NCI-H2196 (cell line): ENCODE measurements at regions not wholly inside any gene's neighbourhood (a gene's known extent, or its start where the extent isn't known, plus 50 kb on each side); places are given as distances from the start of the nearest gene placed in this dataset.
"Not testable (repeated sequence)": the region's sequence is repeated elsewhere in the genome, so short reads cannot be mapped to it uniquely, and the experiment has no call there.

ENCODE experiments used
- DNase-seq: peaks from one replicate; lab custom pipeline; 2025; ENCODE audit not compliant: unreplicated experiment; lab: John Stamatoyannopoulos, UW

DNA sequence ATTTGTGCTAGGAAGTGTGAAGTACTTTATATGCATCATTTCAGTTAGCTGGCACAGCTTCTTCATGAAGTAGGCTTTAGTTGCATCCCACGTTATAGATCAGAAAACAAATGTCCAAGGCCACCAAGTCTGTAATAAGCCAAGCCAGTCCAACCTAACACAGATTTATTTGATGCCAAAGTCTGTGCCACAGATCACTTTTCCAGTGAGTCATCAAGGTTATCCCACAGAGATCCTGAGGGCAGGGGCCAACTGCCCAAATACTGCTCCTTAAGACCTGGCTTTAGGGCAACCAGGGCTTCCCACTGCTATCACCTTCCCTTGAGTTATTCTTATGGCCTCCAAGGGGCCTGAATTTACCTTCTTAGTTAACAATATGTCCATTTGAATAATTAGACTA is 1340.4 kb downstream of the XPNPEP1 start:
- DNase-seq: no peak

DNA sequence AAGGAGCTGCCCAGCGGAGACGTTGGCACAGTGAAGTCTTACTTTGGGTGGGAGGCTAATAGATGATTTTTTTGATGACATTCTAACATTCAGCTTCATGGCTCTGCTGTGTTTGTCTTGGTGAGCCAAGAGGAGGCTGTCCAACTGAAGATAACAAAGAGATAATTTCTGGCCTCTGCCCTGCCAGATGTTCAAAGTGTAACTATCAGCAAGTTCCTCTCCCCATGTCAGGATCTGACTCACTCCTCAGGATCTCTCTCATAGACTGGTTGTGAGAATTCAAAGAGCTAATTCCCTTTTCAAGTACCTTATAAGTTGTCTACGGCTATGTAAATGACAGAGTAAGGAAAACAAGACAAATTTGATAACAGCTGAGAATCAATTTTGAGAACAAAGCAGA is 1340.9 kb downstream of the XPNPEP1 start:
- DNase-seq: no peak

DNA sequence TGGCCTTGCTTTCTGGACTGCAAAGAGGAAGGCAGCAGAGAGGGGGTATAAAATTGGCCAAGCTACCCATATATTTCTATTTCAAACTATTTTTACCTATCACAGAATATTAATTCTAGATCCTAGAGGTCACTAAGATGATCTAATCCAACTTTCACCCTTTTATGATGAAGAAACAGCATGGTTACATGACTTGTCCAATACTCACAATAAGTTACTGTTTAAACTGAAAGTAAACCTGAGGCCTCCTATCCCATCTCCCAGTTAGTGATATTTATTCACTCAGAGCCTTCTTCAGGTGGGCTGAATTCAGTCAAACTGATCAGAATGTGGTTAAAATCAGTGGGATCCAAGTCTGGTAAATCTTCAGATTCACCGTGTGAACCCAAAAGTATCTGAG is 1345.1 kb downstream of the XPNPEP1 start:
- no peak for DNase-seq

DNA sequence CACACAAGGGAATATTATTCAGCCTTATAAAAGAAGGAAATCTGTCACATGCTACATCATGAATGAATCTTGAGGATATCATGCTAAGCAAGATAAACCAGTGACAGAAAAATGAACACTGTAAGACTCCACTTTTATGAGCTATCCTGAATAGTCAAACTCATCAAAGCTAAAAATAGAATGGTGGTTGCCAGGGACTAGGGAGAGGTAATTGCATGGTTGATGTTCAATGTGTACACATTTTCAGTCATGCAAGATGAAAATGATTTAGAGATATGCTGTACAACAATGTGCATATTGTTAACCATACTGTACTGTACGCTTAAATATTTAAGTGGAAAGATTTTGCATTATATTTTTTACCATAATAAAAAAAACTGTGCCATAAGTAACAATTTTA is 1349.1 kb downstream of the XPNPEP1 start:
- no peak for DNase-seq

DNA sequence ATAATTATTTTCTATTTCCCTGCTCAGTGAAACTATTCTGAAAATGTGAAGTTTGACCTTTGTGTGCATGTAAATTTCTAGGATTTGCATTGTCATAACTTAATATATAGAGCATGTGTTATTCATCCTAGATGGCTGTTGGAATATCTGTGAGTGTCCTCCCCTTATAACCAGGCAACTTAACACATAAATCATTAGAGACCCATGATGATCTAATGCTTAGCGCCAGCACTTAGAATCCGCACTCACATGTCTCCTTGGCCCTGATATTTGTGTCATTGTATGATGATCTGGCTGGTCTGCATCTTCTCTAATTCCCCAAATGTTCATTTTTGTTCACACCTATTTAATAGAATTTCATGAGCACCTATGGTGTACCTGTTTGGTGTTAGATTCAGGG is 1354.5 kb downstream of the XPNPEP1 start:
- no peak for DNase-seq

DNA sequence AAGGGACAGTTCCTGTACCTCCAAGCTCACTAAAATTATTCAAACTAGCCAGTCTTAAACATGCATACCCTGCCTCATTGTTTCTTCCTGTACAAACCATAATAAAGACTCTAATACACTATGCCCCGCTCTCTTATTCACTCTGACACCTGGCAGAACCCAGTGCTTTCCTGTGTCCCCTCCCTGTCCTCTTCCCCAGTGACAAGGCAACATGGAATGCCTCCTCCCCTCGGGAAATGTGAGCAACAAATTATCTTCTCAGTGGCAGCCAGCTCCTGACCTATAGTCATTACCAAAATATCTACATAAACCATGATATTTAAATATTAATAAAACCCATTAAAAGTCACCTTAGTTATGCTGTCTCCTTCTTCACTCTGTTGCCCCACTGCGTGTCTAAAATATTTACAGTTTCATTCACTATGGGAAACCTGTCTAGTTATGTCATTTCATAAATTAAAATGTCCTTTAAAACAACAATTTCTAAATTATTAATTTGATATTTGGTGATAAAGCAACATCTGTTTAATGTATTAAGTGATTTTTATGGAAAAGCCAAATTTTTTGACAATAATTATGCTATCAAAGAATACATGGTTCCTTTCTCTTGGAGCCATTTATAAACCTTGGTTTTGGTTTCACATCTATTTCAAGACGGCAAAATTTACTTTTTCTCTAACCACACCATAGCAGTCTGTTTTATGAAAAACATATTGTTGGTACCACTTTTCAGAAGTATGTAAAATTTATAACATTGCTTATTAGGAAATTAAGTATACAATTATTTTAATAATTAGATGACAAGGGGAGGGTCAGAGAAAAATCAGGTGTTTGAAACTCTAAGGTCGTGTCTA is 1355.2 kb downstream of the XPNPEP1 start:
- no peak for DNase-seq

DNA sequence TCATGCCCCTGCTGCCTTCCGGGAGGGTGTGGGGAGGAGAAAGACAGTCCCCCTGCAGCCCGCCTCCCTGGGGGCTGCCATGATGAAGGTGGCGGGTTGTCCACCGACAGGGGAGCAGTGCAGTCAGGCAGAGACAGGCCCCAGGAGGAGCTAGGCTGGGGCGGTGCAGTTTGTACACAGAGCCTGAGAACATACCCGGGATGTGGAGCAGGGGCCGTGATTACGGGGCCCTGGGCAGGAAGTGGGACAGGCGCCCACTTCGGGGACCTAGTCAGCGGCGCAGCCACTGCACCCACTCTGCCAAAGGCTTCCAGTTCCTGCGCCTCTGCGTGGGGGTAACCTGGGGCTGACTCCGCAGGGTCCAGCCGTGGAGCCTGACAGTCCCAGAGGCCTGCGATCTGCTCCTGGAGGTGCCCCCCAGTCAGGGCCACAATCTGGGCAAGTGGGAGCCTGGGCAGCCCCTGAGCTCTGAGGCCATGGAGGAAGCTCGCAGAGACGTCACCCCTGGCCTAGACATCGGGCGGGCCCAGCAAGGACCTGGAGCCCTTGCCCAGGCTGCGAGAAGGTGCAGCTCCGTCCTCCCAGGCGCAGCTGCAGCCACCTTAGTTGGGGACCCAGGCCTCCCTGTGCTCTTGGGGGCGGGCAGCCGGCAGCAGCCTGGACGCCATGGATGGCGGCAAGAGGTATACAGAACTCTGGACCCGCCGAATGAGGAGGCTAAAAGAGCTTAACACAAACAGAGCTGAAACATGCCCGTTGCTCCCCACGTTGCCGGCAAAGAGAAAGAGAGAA is 1356.8 kb downstream of the XPNPEP1 start:
- DNase-seq: no peak

DNA sequence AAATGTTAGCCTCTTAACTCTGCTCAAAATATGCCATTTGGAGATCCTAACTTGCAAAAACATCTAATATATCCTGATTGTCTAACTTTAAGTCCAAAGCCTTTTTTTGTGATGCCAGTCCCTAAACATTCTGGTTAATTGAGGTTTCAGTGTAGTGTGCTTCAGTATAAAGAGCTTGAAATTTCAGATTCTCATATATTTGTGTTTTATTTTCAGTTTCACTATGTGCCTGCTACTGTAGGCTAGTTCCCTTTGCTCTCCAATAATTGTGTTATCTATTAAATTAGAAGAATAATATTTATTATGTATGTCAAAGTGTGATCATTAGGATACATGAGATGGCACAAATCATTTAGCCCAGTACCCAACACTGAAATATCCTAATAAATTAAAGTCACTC is 1361.2 kb downstream of the XPNPEP1 start:
- no peak for DNase-seq

DNA sequence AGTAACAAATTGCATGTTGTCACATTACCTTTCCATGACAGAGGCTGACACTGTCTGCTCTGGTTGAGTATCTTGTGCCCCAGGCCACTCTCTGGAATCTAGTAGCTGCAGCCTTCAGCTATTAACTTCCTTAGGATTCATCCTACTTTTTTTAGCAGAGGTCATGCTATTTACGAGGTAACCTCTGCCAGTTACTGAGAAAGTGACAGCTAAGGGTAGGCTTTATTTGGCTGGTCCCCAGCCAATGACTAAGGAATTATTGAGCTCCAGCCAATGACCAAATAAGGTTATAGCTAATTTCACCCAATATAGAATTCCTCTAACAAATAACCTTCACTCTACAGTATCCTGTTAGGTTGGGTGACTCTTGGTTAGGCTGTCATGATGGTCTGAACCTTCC is 1361.7 kb downstream of the XPNPEP1 start:
- DNase-seq: no peak

DNA sequence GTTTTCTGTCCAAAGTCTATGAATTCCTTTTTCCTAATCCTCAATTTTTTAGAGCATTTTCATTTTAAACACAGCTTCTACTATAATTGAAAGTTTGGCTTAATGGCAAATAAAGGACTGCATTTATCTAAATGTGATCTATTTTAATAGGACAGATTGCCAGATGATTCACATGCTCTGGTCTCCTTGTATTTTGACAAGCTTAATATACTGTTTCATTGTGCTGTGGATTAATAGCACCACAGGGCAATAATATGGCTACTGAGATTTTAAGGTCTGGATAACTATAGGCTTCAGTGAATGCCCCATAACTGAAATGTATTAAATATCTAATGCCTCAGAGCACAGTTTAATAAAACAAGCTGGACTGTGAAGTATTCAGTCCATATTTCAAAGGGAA is 1362.8 kb downstream of the XPNPEP1 start:
- no peak for DNase-seq

DNA sequence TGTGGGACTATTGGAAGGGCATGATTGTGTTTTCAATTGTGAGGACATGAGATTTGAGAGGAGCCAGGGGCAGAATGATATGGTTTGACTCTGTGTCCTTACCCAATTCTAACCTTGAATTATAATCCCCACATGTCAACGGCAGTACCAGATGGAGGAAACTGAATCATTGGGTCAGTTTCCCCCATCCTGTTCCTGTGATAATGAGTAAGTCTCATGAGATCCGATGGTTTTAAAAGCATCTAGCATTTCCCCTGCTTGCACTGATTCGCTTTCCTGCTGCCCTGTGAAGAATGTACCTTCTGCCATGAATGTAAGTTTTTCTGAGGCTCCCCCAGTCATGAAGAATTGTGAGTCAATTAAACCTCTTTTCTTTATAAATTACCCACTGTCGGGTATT is 1367.1 kb downstream of the XPNPEP1 start:
- DNase-seq: no peak

DNA sequence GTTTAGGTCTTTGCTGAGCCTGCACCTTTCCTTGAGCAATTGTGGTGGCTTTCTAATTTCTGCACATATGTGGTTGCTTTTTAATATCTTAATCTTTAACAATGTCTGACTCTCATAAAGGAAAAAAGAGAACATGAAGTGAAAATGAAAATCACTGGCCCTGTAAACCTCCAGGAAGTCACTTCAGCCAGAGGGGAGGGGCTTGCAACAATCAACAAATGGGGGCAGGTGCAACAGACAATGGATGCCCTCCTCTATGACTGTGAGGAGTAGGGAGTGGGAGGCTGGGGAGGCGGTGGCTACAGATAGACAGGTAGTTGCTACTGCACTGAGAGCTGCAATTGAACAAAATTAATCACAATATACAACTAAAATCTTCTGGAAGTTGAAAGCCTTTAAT is 1377.4 kb downstream of the XPNPEP1 start:
- no peak for DNase-seq

DNA sequence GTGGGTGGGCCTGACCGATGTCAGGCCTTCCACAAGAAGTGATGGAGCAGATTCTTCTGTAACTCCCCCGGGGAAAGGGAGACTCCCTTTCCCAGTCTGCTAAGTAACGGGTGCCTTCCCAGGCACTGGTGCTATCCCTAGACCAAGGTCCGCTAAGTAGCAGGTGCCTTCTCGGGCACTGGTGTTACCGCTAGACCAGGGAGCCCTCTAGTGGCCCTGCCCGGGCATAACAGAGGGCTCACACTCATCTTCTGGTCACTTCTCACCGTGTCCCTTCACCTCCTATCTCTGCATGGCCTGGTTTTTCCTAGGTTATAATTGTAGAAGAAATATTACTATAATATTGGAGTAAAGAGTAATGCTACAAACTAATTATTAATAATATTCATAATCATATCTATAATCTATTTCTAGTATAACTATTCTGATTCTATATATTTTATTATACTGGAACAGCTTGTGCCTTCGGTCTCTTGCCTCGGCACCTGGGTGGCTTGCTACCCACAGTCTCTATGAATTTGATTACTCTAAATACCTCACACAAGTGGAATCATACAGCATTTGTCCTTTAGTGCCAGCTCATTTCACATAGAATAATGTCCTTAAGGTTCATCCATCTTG is 1378.7 kb downstream of the XPNPEP1 start:
- DNase-seq: peak; percentile 21

DNA sequence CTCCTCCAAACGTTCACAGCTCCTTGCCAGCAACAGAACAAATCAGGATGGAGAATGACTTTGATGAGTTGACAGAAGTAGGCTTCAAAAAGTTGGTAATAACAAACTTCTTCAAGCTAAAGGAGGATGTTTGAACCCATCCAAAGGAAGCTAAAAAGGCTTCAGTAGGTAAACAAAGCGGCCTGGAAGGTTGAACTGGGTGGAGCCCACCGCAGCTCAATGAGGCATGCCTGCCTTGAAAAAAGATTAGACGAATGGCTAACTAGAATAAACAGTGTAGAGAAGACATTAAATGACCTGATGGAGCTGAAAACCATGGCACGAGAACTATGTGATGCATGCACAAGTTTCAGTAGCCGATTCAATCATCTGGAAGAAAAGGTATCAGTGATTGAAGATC is 1369.0 kb upstream of the SORCS1 start:
- not testable (repeated sequence) for DNase-seq

DNA sequence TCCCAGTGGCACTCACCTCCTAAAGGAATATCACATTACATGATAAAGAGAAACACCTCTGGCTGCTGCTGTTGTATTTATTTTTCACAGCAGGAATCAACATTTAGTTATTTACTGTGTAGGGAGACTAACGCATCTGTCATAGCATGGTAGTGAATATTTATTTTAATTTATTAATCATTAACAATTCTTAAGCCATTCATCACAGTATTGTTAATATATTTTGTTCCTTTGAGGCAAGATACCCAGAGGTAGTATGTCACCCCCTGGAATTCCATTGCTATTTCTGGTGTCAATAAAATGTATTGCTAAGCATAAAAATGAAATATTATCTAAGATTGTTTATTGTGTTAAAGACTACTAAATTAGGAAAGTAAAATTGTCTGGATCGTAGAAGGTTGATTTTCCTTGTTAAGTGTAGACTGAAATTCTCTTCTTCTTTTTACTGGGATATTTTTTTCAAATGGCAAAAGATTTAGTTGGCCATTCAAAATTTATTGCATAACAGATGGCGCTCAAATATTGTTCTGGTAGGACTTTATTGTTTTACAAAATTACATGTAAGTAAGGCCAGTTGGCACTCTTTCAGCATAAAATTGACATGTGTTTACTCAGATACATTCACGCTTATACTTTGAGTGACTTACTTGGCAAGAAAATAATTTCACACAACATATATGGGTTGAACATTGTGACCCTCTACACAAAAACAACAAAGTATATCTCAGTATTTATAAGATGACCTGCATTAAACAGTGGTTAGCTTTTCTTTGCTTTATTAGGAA is 1358.7 kb upstream of the SORCS1 start:
- DNase-seq: no peak

DNA sequence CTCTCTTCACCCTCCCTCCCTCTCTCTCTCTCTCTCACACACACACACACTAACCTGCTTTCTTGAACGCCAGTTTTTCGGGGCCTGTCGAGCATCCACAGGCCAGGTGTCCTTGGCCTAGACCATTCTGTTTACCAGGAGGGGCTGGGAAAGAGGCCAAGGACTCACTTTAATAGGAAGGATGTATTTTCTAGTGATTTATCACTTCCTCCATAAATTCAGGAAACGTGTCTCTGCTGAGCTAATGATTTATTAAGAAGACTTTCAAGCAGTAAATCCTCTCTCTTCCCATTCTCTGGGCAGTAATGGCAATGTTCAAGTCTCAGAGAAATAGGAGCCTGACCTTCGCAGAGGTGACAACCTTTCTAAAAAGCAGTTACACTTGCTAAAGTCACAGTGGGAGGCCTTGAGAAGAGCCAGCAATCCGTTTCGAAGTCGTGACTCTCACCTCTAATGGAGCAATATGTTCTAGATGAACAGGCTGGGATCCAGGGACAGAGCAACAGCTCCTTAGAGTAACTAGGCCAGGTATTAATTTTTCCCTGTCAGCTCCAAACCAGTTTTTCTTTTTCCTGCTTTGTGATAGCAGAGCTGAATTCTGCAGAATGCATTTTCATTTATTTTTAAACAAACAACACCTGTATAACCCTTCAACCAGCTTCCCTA is 1357.5 kb upstream of the SORCS1 start:
- no peak for DNase-seq

DNA sequence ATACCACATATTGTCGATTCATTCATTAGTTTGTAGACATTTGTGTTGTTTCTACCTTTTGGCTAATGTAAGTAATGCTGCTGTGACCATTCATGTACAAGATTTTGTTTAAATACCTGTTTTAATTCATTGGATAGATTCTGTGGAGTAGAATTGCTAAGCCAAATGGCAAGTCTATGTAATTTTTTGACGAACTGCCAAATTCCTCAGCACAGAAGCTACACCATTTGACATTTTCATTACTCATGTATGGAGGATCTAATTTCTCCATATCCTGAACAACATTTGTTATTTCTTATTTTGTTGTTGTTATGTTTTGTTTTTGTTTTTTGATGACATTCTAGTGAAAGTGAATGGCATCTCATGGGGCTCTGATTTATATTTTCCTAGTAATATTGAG is 1351.3 kb upstream of the SORCS1 start:
- DNase-seq: no peak

DNA sequence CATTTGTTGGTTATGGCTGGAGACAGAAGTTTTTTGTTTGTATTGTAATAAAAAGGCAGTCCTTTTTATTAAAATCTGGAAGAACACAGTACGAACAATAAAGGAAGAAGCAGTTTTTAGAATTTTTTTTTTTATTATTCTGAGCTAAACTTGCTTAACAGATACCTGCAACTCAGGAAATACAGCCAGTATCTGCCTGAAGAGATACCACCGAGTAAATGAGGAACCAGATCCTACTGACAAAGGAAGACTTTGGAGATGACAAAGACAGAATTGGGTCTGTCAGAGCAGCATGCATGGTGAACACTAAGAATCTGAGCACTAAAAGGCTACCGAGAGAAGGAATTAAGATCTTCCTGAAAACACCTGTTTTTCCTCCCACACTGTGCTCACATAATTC is 1335.9 kb upstream of the SORCS1 start:
- no peak for DNase-seq

DNA sequence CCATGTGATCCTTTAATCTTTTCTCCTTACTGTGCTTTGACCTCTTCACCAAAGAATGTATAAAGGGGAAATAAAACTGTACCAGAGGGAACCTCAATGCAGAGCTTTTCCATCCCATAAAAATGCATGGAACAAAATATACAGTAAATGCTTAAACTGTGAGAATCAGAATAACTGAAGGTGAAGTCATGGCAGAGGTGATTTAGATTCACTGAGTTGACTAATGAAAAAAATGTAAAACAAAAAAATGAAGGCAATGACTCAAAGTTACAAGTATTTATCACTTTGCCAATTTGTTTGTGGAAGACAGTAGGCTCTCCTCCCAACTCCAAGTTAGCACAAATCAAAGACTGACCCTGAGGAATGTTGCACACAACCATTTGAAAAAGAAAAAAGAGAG is 1331.6 kb upstream of the SORCS1 start:
- DNase-seq: no peak

DNA sequence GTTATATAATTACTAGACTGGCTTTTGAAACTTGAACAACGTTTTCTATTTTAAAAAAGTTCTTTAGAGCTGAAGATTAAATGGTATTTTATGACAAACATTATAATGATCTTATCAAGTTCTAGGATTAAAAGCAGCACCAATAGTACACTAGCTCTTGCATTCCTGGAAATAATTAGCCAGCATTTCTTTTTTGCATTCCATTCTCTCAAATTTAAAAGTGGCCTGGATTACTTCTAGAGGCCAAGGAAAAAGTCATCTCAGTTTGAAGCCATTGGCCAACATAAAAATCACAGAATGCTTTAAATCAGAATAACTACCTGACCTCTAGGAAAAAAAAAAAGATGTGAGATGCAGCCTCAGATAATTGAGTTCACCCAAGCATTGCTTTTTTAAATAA is 1326.4 kb upstream of the SORCS1 start:
- DNase-seq: no peak

DNA sequence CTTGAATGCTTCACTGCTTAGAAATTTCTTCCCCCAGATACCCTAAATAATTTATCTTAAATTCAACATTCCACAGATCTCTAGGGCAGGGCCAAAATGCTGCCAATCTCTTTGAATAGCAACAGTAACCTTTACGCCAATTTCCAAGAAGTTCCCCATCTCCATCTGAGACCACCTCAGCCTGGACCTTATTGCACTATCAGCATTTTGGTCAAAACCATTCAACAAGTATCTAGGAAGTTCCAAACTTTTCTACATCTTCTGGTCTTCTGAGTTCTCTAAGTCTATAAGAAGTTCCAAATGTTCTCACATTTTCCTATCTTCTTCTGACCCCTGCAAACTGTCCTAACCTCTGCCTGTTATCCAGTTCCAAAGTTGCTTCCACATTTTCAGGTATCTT is 1306.9 kb upstream of the SORCS1 start:
- no peak for DNase-seq
